ENCODE measurements at regions not wholly inside any gene's neighbourhood (a gene's known extent, or its start where the extent isn't known, plus 50 kb on each side); places are given as distances from the start of the nearest gene placed in this dataset.

GRCh38 chr19:30671622-30672051 is 299.5 kb downstream of the ZNF536 start:
- TF ChIP-seq CTCF (IDR thresholded peaks at IDR 0.05), result no peak
- no peak for TF ChIP-seq POLR2AphosphoS5 (IDR thresholded peaks at IDR 0.05)
- no peak for TF ChIP-seq EP300 (IDR thresholded peaks at IDR 0.05)
